ENCODE measurements at regions not wholly inside any gene's neighbourhood (a gene's known extent, or its start where the extent isn't known, plus 50 kb on each side); places are given as distances from the start of the nearest gene placed in this dataset.

GRCh38 chr9:4380406-4380805 lies 80.5 kb upstream of the GLIS3 start:
- no peak for TF ChIP-seq IRX3 (CRISPR knock-in tag; IDR thresholded peaks at IDR 0.05; ENCODE audit: borderline replicate concordance, low read depth)
- no peak for TF ChIP-seq CHD2 (IDR thresholded peaks at IDR 0.05; ENCODE audit: low read depth, low read length)

Data from HepG2 (cell line).